NCI-H1417 (cell line): ENCODE measurements at regions not wholly inside any gene's neighbourhood (a gene's known extent, or its start where the extent isn't known, plus 50 kb on each side); places are given as distances from the start of the nearest gene placed in this dataset.

Source experiments
- DNase-seq, 3 experiments: peaks; one replicate each; lab custom pipeline; 2025; lab: John Stamatoyannopoulos, UW

DNA sequence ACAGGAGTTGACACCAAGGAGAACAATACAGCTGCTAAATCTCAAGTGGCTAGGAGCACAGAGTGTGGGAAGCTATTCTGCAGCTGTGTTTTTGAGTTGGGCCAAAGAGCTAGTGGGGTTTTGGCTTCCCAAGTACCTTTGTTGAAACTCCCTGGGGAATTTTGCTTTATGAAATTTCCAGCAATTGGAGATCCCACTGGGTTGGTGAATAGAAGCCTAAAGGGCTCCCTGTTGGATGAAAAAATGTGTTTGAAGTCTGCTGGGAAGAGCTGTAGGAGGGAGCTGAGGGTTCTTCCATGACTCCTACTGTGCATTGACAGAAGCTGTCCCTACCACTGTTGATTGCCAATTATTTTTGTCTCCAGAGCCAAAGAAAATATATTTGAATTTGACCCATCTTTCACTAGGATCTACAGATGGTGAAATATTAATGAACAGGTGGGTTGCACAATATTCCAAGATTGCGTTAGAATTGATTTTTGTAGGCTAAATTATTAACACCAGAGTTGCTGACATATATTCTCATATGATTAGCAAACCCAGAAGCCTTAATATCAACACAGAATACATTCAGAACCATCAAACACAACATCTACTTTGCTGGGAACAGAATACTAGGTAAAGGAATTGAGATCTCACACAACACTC lies 95.4 kb upstream of the CYP1B1 start:
- DNase-seq, result no peak

- DNase-seq, result no peak
These were observed 94.8 kb upstream of the CYP1B1 start for GRCh38 chr2:38170733-38171132.

- no peak for DNase-seq
These were observed 94.1 kb upstream of the CYP1B1 start for GRCh38 chr2:38170067-38170466.

GRCh38 chr2:38168710-38169480 lies 92.9 kb upstream of the CYP1B1 start:
- DNase-seq, result no peak

DNA sequence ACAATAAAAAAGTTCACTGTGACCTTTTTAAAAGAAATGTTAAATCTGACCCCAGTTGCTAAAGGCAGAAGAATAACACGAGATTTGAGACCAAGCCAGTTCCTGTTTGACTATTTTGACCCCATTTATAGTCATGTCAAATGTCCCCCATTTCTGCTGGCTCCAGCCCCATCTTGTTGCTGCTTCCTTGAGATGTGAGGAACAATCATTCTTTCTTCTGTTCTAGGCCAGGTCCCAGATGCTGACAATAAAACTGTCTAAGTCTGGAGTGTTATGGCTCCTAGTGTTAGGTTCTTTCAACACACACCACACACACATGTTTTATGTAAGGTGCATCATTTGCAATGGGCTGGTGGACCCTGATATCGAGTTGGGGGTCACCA lies 92.0 kb upstream of the CYP1B1 start:
- DNase-seq, result no peak

DNA sequence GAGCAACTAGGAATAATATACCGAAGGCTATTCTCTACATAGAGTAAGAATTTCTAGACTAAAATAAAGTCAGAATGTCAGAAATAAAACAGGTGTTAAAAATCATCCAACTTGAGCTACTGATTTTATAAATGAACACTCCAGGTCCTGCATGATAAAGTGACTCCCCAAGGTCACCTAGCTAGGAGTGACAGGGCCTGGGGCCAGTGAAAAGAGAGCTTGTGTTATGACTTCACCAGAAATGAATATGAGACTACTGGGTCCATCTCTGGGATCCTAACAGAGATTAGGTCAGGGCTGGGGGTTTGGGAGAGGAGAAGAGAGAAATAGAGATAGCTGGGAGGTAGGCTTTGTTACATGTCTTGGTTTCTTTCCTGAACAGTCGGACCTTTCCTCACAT lies 89.7 kb upstream of the CYP1B1 start:
- DNase-seq, result no peak

- DNase-seq, result no peak
These were observed 88.9 kb upstream of the CYP1B1 start for GRCh38 chr2:38164881-38165280.

GRCh38 chr2:38163579-38163978 lies 87.6 kb upstream of the CYP1B1 start:
- no peak for DNase-seq

- peak in 2 of 3 experiments; percentile 4 to 22 for DNase-seq
These were observed 87.1 kb upstream of the CYP1B1 start for GRCh38 chr2:38163006-38163405.

GRCh38 chr2:38160516-38160915 lies 84.6 kb upstream of the CYP1B1 start:
- no peak for DNase-seq

- DNase-seq, result no peak
These were observed 83.6 kb upstream of the CYP1B1 start for GRCh38 chr2:38159597-38159996.

DNA sequence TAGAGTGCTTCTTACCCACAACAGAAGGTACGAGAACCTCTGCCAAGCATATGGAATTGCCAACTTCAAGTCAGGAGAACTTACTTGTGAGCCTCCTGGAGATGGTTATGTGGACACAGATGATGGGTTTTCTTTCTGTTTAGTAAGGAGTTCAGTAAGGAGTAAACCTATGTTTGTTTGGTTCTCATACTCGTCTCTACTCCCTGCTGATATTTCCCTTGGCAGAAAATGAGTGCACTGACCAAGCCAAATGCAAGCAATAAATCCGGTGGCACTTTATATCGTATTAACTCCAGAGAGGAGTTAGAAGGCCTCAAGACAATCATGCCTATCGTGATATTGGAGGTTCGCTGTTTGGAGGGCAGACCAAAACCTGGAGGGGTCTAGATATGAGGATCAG lies 83.2 kb upstream of the CYP1B1 start:
- DNase-seq, result no peak

GRCh38 chr2:38158378-38159118 lies 82.6 kb upstream of the CYP1B1 start:
- no peak for DNase-seq

GRCh38 chr2:38156436-38156835 lies 80.5 kb upstream of the CYP1B1 start:
- no peak for DNase-seq

DNA sequence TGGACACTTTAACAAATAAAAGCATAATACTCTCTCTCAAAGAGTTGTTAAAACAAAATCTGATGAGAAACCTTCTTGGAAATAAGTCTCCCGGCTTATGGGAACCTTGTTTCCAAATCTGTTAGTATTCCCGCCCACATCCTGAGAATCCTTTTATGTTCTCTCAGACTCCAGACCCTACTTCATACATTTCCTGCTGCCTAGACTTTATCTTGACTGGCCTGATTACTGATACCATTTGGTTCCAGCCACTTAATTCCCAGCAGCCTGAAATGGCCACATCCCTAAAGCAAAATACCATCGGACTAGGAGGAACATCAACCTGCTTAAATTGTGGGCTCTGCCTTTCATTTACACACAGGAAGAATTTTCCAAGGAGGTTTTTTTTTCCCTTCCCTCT lies 79.1 kb upstream of the CYP1B1 start:
- DNase-seq, result no peak

DNA sequence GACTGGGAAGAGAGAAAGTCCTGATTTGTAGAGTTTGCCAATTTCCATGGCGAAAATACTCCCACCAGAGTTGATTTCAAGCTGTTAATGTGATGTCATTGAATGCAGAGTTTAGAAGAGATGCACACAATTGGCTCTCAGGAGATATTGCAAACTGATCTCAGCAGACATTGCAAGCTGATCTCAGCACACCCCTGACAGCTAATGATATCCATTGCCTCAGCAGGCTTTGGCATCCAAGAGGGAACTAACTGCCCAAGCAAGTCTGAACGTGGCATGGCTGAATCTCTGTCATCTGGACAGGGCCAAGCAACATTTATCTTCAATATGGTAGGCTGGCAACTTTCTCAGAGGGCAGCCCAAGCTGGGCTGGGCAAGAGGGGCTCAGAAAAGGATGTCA lies 78.4 kb upstream of the CYP1B1 start:
- no peak for DNase-seq

GRCh38 chr2:38153476-38154135 lies 77.7 kb upstream of the CYP1B1 start:
- no peak for DNase-seq

GRCh38 chr2:38152913-38153312 lies 77.0 kb upstream of the CYP1B1 start:
- DNase-seq, result no peak

DNA sequence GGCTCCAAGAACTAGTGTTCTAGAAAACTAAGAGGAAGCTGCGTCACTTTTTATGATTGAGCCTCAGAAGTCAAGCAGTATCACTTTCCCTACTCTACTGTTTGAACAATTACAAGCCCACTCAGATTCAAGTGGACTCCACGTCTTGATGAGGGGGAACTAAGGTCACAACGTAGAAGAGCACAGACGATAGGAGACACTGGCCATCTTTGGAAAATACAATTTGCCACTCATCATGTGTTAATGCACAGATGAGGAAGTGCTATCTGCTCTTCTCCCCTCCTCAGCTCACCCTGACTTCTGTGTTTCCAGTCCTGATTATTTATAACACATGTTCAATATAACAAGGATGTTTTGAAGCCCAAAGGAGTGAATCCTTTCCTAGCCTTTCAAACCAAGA lies 76.1 kb upstream of the CYP1B1 start:
- no peak for DNase-seq

DNA sequence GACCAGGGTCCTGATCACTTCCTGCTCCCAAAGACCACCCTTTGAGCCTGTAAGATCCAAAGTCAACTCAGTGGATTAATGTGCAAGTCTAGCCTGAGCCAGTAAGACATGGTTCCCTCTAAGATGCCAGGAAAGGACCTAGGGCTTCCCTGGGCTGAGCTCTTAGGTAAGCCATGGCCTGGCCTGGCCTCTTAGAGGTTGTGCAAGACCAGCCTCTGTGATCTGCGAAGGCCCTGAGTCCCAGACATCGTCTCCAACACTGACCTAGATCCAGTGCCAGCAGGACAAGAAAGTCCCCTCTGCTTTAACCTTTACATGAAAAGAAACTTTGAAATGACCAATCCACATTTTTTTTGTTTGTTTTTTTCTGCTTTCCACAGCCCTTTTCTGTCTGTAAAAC lies 73.6 kb upstream of the CYP1B1 start:
- DNase-seq, result no peak

GRCh38 chr2:38148501-38148900 lies 72.5 kb upstream of the CYP1B1 start:
- DNase-seq, result no peak

DNA sequence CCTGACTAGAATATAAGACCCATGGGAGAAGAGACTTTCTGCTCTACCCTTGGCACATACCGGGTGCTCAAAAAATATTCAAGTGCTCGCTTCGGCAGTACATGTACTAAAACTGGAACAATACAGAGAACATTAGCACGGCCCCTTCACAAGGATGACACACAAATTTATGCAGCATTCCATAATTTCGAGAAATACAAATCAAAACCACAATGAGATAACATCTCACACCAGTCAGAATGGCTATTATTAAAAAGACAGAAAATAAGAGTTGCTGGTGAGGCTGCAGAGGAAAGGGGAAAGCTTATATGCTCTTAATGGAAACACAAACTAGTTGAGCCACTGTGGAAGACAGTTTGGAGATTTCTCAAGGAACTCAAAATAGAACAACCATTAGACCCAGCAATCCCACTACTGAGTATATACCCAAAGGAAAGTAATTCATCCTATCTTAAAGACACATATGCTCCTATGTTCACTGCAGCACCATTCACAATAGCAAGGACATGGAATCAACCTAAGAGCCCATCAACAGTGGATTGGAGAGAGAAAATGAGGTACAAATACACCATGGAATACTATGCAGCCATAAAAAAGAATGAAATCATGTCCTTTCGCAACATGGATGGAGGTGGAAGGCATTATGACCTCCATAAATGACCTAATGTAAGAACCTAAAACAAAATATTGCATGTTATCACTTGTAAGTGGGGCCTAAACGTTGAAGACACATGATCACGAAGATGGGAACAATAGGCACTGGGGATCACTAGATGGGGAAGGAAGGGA lies 71.6 kb upstream of the CYP1B1 start:
- DNase-seq, result no peak
